GM21381 (cell line): ENCODE measurements at regions not wholly inside any gene's neighbourhood (a gene's known extent, or its start where the extent isn't known, plus 50 kb on each side); places are given as distances from the start of the nearest gene placed in this dataset.
"Not testable (repeated sequence)": the region's sequence is repeated elsewhere in the genome, so short reads cannot be mapped to it uniquely, and the experiment has no call there.

ENCODE experiments used
- ATAC-seq: cut with Tn5 transposase; IDR thresholded peaks from one replicate; pipeline ENCODE4 v1.9.1; 2021; ENCODE audit warnings: mild to moderate bottlenecking, moderate library complexity; ENCODE audit not compliant: unreplicated experiment

GRCh38 chr4:122973465-122973864 lies 51.1 kb upstream of the NUDT6 start:
- no peak for ATAC-seq

- ATAC-seq: no peak
Measured at GRCh38 chr4:122976111-122976510, 53.7 kb upstream of the NUDT6 start.

GRCh38 chr4:122977103-122977502 lies 54.7 kb upstream of the NUDT6 start:
- ATAC-seq: no peak

GRCh38 chr4:122978109-122978508 lies 55.7 kb upstream of the NUDT6 start:
- no peak for ATAC-seq

GRCh38 chr4:122978789-122979188 lies 56.4 kb upstream of the NUDT6 start:
- ATAC-seq: no peak

- no peak for ATAC-seq
Measured at GRCh38 chr4:122980860-122981259, 58.5 kb upstream of the NUDT6 start.

- ATAC-seq: no peak
Measured at GRCh38 chr4:122988696-122989095, 66.3 kb upstream of the NUDT6 start.

GRCh38 chr4:122990891-122991290 lies 68.5 kb upstream of the NUDT6 start:
- no peak for ATAC-seq

- ATAC-seq: no peak
Measured at GRCh38 chr4:122992057-122992456, 69.7 kb upstream of the NUDT6 start.

- no peak for ATAC-seq
Measured at GRCh38 chr4:122992641-122993040, 70.2 kb upstream of the NUDT6 start.

GRCh38 chr4:122996350-122996749 lies 74.0 kb upstream of the NUDT6 start:
- ATAC-seq: no peak

- peak; percentile 83 for ATAC-seq
Measured at GRCh38 chr4:122997463-122998101, 75.2 kb upstream of the NUDT6 start.

- not testable (repeated sequence) for ATAC-seq
Measured at GRCh38 chr4:123004079-123004478, 81.7 kb upstream of the NUDT6 start.

- ATAC-seq: not testable (repeated sequence)
Measured at GRCh38 chr4:123005126-123005525, 82.7 kb upstream of the NUDT6 start.

GRCh38 chr4:123007679-123008078 lies 85.3 kb upstream of the NUDT6 start:
- no peak for ATAC-seq

GRCh38 chr4:123012416-123012815 lies 90.0 kb upstream of the NUDT6 start:
- ATAC-seq: not testable (repeated sequence)

GRCh38 chr4:123014038-123014437 lies 91.6 kb upstream of the NUDT6 start:
- ATAC-seq: no peak

- no peak for ATAC-seq
Measured at GRCh38 chr4:123017078-123017477, 94.7 kb upstream of the NUDT6 start.

GRCh38 chr4:123017636-123018395 lies 95.4 kb upstream of the NUDT6 start:
- no peak for ATAC-seq

- no peak for ATAC-seq
Measured at GRCh38 chr4:123018396-123018775, 96.0 kb upstream of the NUDT6 start.

- no peak for ATAC-seq
Measured at GRCh38 chr4:123020285-123020684, 97.9 kb upstream of the NUDT6 start.

GRCh38 chr4:123023647-123024046 lies 101.2 kb upstream of the NUDT6 start:
- no peak for ATAC-seq

- ATAC-seq: no peak
Measured at GRCh38 chr4:123024710-123025109, 102.3 kb upstream of the NUDT6 start.
